Stimulated activated effector memory CD8-positive, alpha-beta T cell treated with anti-CD3 and anti-CD28 coated beads, Interleukin-12 subunit alpha, Interleukin-12 subunit beta, amount 100 ng/mL, for 72 hours (primary cell): ENCODE measurements at regions not wholly inside any gene's neighbourhood (a gene's known extent, or its start where the extent isn't known, plus 50 kb on each side); places are given as distances from the start of the nearest gene placed in this dataset.
A peak's percentile ranks its signal among the peaks of the same experiment; 100 is the strongest.

ENCODE experiments used
- ATAC-seq: fragments of 150-1000 bp; cut with Tn5 transposase; 2 replicates; pipeline ENCODE4 v1.10.0; 2021
- DNase-seq, 2 donors: peaks; one replicate each; pipeline ENCODE4 v3.0.0; 2021 to 2022; ENCODE audit warnings: low spot score in 2 of 2
- H3K27ac Mint-ChIP-seq: one replicate; pipeline ENCODE4 v1.8.0; 2022; ENCODE audit warnings: mild to moderate bottlenecking, mixed read lengths
- H3K36me3 Mint-ChIP-seq: one replicate; pipeline ENCODE4 v1.8.0; 2022; ENCODE audit warnings: mild to moderate bottlenecking, mixed read lengths
- H3K4me1 Mint-ChIP-seq: one replicate; pipeline ENCODE4 v1.8.0; 2022; ENCODE audit warnings: mixed read lengths
- H3K4me3 Mint-ChIP-seq: one replicate; pipeline ENCODE4 v1.8.0; 2022; ENCODE audit warnings: mild to moderate bottlenecking, mixed read lengths
- H3K9me3 Mint-ChIP-seq: one replicate; pipeline ENCODE4 v1.8.0; 2022; ENCODE audit warnings: mixed read lengths

DNA sequence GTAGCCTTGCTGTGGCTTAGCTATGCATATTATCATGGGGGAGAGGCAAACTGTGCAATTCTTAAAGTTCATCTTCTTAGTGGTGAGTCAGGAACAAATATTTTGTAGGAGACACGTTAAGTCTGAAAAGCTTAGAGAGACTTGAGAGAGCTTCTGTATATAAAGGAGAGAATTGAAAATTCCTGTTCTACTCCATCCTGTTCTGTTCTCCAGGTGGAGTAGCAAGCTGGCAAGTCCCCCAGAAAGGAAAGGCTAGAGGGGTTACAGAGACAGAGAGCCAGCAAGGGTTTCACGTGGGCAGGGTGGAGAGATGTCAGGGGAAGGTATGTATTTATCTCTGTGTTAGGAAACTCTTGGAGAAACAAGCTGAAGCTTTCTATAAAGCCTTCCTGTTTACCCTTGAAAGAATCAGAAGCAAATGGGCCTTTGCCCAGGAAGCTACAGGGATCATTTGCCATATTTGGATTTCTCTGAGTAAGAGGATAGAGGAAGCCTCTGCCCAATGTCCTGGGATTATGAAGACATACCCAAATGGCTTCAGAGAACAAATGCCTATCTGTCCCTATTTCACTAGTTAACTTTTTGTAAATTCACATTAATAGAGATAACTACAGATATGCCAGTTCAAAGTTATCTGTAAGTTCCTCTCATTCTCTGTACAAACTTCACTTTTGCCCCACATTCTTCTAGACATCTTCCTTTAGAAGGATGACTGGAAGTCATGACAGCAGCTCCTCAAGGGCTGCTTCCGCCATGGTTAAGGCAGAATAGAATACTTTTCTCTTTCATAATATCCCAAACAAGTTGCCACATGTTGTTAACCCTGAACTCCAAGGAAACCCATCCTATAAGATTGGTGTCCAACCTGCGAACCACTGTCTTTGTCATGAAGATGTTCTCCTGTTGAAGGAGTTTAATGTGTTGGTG is 126.7 kb upstream of the NEDD9 start:
- H3K4me3 Mint-ChIP-seq = no peak overlapping the region
- peaks cover 8% of the 10 kb centered on the region for H3K9me3 Mint-ChIP-seq
- peaks cover 22% of the 10 kb centered on the region for H3K36me3 Mint-ChIP-seq
- peak overlapping the region; percentile 68 for H3K27ac Mint-ChIP-seq
- peaks cover 83% of the 10 kb centered on the region for H3K4me1 Mint-ChIP-seq
- no peak for DNase-seq
- no peak for ATAC-seq

- peaks cover 82% of the 10 kb centered on the region for H3K4me1 Mint-ChIP-seq
- H3K4me3 Mint-ChIP-seq = no peak overlapping the region
- DNase-seq (no peak), ATAC-seq (no peak)
- H3K27ac Mint-ChIP-seq = peak overlapping the region; percentile 29
- peaks cover 33% of the 10 kb centered on the region for H3K36me3 Mint-ChIP-seq
- H3K9me3 Mint-ChIP-seq = peaks cover 9% of the 10 kb centered on the region
Measured at GRCh38 chr6:11357285-11357684, 124.8 kb upstream of the NEDD9 start.

- H3K36me3 Mint-ChIP-seq = peaks cover 35% of the 10 kb centered on the region
- H3K4me3 Mint-ChIP-seq = no peak overlapping the region
- no peak for DNase-seq
Measured at GRCh38 chr6:11356404-11357155, 124.1 kb upstream of the NEDD9 start.

GRCh38 chr6:11353921-11354389 is 121.5 kb upstream of the NEDD9 start:
- DNase-seq (peak; percentile 17 to 63), ATAC-seq (peak; percentile 91)

More at GRCh38 chr6:11356404-11357155, 124.1 kb upstream of the NEDD9 start:
- H3K9me3 Mint-ChIP-seq = peaks cover 11% of the 10 kb centered on the region
- H3K4me1 Mint-ChIP-seq = peaks cover 81% of the 10 kb centered on the region
- ATAC-seq = no peak
- H3K27ac Mint-ChIP-seq = peak overlapping the region; percentile 29

GRCh38 chr6:11350294-11350693 is 117.8 kb upstream of the NEDD9 start:
- peaks cover 25% of the 10 kb centered on the region for H3K36me3 Mint-ChIP-seq
- H3K4me1 Mint-ChIP-seq = peaks cover 91% of the 10 kb centered on the region
- no peak for ATAC-seq
- DNase-seq = no peak
- peak overlapping the region; percentile 23 for H3K27ac Mint-ChIP-seq
- peaks cover 6% of the 10 kb centered on the region for H3K9me3 Mint-ChIP-seq
- no peak overlapping the region for H3K4me3 Mint-ChIP-seq

More at GRCh38 chr6:11353921-11354389, 121.5 kb upstream of the NEDD9 start:
- peaks cover 81% of the 10 kb centered on the region for H3K4me1 Mint-ChIP-seq
- H3K27ac Mint-ChIP-seq = peak overlapping the region; percentile 90
- H3K36me3 Mint-ChIP-seq = peaks cover 32% of the 10 kb centered on the region
- peak overlapping the region; percentile 23 for H3K4me3 Mint-ChIP-seq
- peaks cover 6% of the 10 kb centered on the region for H3K9me3 Mint-ChIP-seq

- peak overlapping the region; percentile 23 for H3K27ac Mint-ChIP-seq
- H3K36me3 Mint-ChIP-seq = peaks cover 25% of the 10 kb centered on the region
- ATAC-seq (no peak), DNase-seq (no peak)
- H3K4me3 Mint-ChIP-seq = no peak overlapping the region
- H3K4me1 Mint-ChIP-seq = peaks cover 91% of the 10 kb centered on the region
- H3K9me3 Mint-ChIP-seq = peaks cover 6% of the 10 kb centered on the region
Measured at GRCh38 chr6:11349880-11350279, 117.4 kb upstream of the NEDD9 start.

DNA sequence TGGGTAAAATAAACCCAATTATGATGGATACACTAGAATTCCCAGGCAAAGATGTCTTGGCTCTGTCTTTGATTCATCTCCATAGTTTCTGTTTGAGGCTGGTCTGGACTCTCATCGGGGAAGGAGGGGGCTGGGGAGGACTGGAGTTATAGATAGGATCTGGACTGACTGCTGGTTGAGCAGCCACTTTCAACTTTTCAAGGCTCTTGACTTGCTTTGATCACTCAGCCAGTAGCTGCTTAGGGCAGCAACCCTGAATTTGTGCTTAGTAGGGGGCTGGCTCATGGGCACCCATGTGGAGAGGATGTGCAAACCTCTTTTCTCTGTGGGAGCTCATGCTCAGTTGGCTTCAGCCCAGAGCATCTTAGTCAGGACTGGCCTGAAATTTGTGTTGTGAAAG is 114.0 kb upstream of the NEDD9 start:
- DNase-seq = no peak
- H3K36me3 Mint-ChIP-seq = peaks cover 12% of the 10 kb centered on the region
- peaks cover 93% of the 10 kb centered on the region for H3K4me1 Mint-ChIP-seq
- H3K27ac Mint-ChIP-seq = peak overlapping the region; percentile 50
- peaks cover 3% of the 10 kb centered on the region for H3K9me3 Mint-ChIP-seq
- no peak for ATAC-seq
- H3K4me3 Mint-ChIP-seq = no peak overlapping the region

DNA sequence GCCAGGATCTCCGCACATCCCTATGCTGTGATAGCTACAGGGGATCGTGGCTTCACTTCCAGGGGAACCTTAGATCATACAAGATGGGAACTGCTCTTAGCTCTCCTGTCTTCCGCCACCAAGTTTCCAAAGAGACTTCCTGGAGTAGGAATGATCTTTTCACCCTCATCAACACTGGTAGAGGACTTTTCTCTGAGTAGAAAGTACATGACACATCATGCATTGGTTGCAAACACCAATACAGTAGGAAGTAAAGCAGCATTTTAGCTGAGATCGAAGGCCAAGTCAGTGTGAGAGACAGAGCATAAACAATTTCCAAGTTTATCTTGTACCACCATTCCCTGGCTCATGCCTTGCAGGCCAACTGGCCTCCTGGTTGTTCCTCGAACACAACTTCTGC is 113.1 kb upstream of the NEDD9 start:
- no peak overlapping the region for H3K4me3 Mint-ChIP-seq
- H3K36me3 Mint-ChIP-seq = peaks cover 5% of the 10 kb centered on the region
- ATAC-seq (no peak), DNase-seq (no peak)
- peak overlapping the region; percentile 64 for H3K27ac Mint-ChIP-seq
- H3K9me3 Mint-ChIP-seq = peaks cover 3% of the 10 kb centered on the region
- peaks cover 95% of the 10 kb centered on the region for H3K4me1 Mint-ChIP-seq

GRCh38 chr6:11343963-11344723 is 111.7 kb upstream of the NEDD9 start:
- Mint-ChIP-seq H3K9me3 (peaks cover 10% of the 10 kb centered on the region), H3K36me3 (peaks cover 4% of the 10 kb centered on the region), H3K27ac (peak overlapping the region; percentile 64), H3K4me3 (no peak overlapping the region), H3K4me1 (peaks cover 92% of the 10 kb centered on the region)
- ATAC-seq (peak; percentile 57), DNase-seq (no peak)

GRCh38 chr6:11341867-11342266 is 109.4 kb upstream of the NEDD9 start:
- ATAC-seq = no peak
- Mint-ChIP-seq H3K4me3 (peak overlapping the region; percentile 13), H3K4me1 (peaks cover 70% of the 10 kb centered on the region)

DNA sequence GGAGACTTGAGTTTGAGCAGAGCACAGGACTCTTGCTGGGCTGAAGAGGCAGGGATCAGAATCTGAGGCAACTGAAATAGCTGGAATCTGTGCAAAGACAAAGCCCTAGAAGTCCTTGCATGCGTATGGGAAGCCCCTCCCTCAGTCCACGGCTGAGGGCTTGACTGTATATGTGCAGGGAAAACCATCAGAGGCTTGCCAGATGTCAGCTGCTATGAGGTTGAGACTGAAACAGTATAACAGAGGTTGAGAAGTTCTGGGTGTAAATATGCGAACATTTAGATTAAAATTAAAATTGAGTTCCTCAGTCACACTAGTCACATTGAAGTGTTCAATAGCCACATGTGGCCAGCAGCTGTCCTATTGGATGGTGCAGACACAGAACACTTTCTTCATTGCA is 108.8 kb upstream of the NEDD9 start:
- ATAC-seq (no peak), DNase-seq (no peak)
- peaks cover 7% of the 10 kb centered on the region for H3K36me3 Mint-ChIP-seq
- peaks cover 66% of the 10 kb centered on the region for H3K4me1 Mint-ChIP-seq
- H3K9me3 Mint-ChIP-seq = peaks cover 10% of the 10 kb centered on the region
- no peak overlapping the region for H3K4me3 Mint-ChIP-seq
- no peak overlapping the region for H3K27ac Mint-ChIP-seq

More at GRCh38 chr6:11341867-11342266, 109.4 kb upstream of the NEDD9 start:
- Mint-ChIP-seq H3K36me3 (peaks cover 7% of the 10 kb centered on the region), H3K27ac (peak overlapping the region; percentile 64), H3K9me3 (peaks cover 10% of the 10 kb centered on the region)
- no peak for DNase-seq

DNA sequence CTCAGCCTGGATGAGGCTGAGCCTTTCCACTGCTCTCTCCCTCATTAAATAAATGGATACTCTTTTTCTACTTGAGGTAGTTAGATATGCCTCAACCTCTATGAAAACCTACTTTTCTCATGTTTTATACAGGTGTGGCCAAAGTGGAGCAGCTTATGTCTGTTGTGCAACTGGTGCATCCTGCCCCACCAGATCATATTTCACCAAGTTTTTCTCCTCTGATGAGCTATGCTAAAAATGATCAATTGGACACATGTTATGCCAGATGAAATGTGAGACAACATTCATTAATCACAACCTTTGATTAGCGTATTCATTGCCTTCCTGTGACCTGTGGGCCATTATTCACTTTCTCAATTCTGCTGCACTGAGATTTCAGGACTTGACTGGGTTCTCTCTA is 106.9 kb upstream of the NEDD9 start:
- DNase-seq (no peak), ATAC-seq (no peak)
- Mint-ChIP-seq H3K9me3 (peaks cover 10% of the 10 kb centered on the region), H3K4me3 (no peak overlapping the region), H3K36me3 (peaks cover 13% of the 10 kb centered on the region), H3K4me1 (peaks cover 60% of the 10 kb centered on the region), H3K27ac (peak overlapping the region; percentile 5)

- peaks cover 10% of the 10 kb centered on the region for H3K9me3 Mint-ChIP-seq
- peaks cover 57% of the 10 kb centered on the region for H3K4me1 Mint-ChIP-seq
- peaks cover 13% of the 10 kb centered on the region for H3K36me3 Mint-ChIP-seq
Measured at GRCh38 chr6:11337306-11337705, 104.8 kb upstream of the NEDD9 start.

DNA sequence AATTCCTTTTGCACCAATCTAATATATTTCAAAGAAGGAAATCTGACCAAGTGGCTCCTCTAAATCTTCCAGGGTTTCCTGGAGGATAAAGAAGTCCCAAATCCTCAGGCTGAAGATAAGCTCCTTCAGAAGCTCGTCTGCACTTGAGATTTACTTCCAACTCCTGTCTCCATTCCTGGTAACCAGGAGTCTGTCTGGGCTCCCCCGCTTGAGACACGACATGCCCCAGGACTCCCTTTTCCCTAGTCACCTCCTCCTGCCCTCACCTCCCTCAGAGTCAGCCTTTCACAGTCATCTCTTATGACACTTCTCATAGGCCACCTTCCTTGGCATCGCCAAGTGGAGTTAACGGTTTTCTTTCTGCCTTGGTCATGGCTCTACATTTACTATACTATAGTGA is 103.4 kb upstream of the NEDD9 start:
- H3K4me1 Mint-ChIP-seq = peaks cover 51% of the 10 kb centered on the region
- H3K9me3 Mint-ChIP-seq = peaks cover 7% of the 10 kb centered on the region
- H3K27ac Mint-ChIP-seq = peak overlapping the region; percentile 69
- ATAC-seq (no peak), DNase-seq (no peak)
- no peak overlapping the region for H3K4me3 Mint-ChIP-seq
- H3K36me3 Mint-ChIP-seq = peaks cover 13% of the 10 kb centered on the region

More at GRCh38 chr6:11337306-11337705, 104.8 kb upstream of the NEDD9 start:
- DNase-seq (no peak), ATAC-seq (no peak)
- Mint-ChIP-seq H3K27ac (no peak overlapping the region), H3K4me3 (no peak overlapping the region)
